Keratinocyte (primary cell): ENCODE measurements at regions not wholly inside any gene's neighbourhood (a gene's known extent, or its start where the extent isn't known, plus 50 kb on each side); places are given as distances from the start of the nearest gene placed in this dataset.

ENCODE experiments used
- CTCF ChIP-seq, 3 experiments: IDR thresholded peaks in 1 of 3; conservative IDR thresholded peaks in 1 of 3; optimal IDR thresholded peaks in 1 of 3; 2 replicates in 2 of 3; 3 replicates in 1 of 3; pipeline versions ENCODE3 to v1.5.1; 2011; ENCODE audit warnings: low read length in 3 of 3, mild to moderate bottlenecking in 3 of 3, moderate library complexity in 2 of 3, control low read depth in 1 of 3, inconsistent platforms in 1 of 3; ENCODE audit not compliant: insufficient read depth in 2 of 3; ENCODE audit errors: extremely low read depth in 1 of 3
- EZH2 ChIP-seq: IDR thresholded peaks from one replicate; pipeline ENCODE4 v1.6.1; 2012; ENCODE audit warnings: inconsistent platforms, mild to moderate bottlenecking, low read length, moderate library complexity

- TF ChIP-seq EZH2 (no peak), CTCF (optimal IDR thresholded peaks at IDR 0.05 in 1 of 3, IDR thresholded peaks at IDR 0.05 in 1 of 3, conservative IDR thresholded peaks at IDR 0.05 in 1 of 3; ENCODE audit: extremely low read depth in 1 of 3, insufficient read depth in 2 of 3, low read length in 3 of 3) (no peak)
Measured at GRCh38 chr16:11414815-11415775, 69.8 kb downstream of the RMI2 start.
